ENCODE measurements at regions not wholly inside any gene's neighbourhood (a gene's known extent, or its start where the extent isn't known, plus 50 kb on each side); places are given as distances from the start of the nearest gene placed in this dataset.
"Not testable (repeated sequence)": the region's sequence is repeated elsewhere in the genome, so short reads cannot be mapped to it uniquely, and the experiment has no call there.

GRCh38 chr13:54226876-54227275, 1198.3 kb downstream of the OLFM4 start:
- Histone ChIP-seq H3K4me1 (ENCODE audit: control insufficient read depth, insufficient read depth, low read length, poor library complexity, severe bottlenecking) (no peaks in the 10 kb centered on the region), H3K27me3 (ENCODE audit: control insufficient read depth, insufficient read depth, low read length) (no peaks in the 10 kb centered on the region), H3K9me3 (ENCODE audit: control insufficient read depth in 2 of 2, low read length in 2 of 2) (peaks cover 0 to 3% of the 10 kb centered on the region in 2 experiments), H3K4me3 (ENCODE audit: low read depth, low read length) (no peak overlapping the region), H3K36me3 (ENCODE audit: control insufficient read depth, insufficient read depth, low read length) (no peaks in the 10 kb centered on the region), H3K27ac (ENCODE audit: insufficient read depth, low read length, poor library complexity, severe bottlenecking) (no peak overlapping the region)
- H3K9me3 Mint-ChIP-seq: peaks cover 0 to 24% (median 7%) of the 10 kb centered on the region in 7 donors
- H3K4me1 Mint-ChIP-seq: no peaks in the 10 kb centered on the region
- no peak for ATAC-seq (ENCODE audit: low read depth in 2 of 2)
- H3K27ac Mint-ChIP-seq: no peak overlapping the region
- no peaks in the 10 kb centered on the region for H3K36me3 Mint-ChIP-seq
- DNase-seq: no peak
- no peak overlapping the region for H3K4me3 Mint-ChIP-seq
- no peaks in the 10 kb centered on the region for H3K27me3 Mint-ChIP-seq

- Histone ChIP-seq H3K27ac (ENCODE audit: insufficient read depth, low read length, poor library complexity, severe bottlenecking) (no peak overlapping the region), H3K9me3 (ENCODE audit: control insufficient read depth in 2 of 2, low read length in 2 of 2) (no peaks in the 10 kb centered on the region)
- no peaks in the 10 kb centered on the region for H3K27me3 Mint-ChIP-seq
Measured at GRCh38 chr13:54232700-54233099, 1204.1 kb downstream of the OLFM4 start.

GRCh38 chr13:54234607-54235006, 1206.0 kb downstream of the OLFM4 start:
- Mint-ChIP-seq H3K9me3 (peaks cover 0 to 23% (median 5%) of the 10 kb centered on the region in 7 donors), H3K4me1 (no peaks in the 10 kb centered on the region), H3K27me3 (no peaks in the 10 kb centered on the region), H3K36me3 (no peaks in the 10 kb centered on the region), H3K4me3 (no peak overlapping the region), H3K27ac (no peak overlapping the region)
- Histone ChIP-seq H3K27ac (ENCODE audit: insufficient read depth, low read length, poor library complexity, severe bottlenecking) (no peak overlapping the region), H3K4me1 (ENCODE audit: control insufficient read depth, insufficient read depth, low read length, poor library complexity, severe bottlenecking) (no peaks in the 10 kb centered on the region), H3K36me3 (ENCODE audit: control insufficient read depth, insufficient read depth, low read length) (no peaks in the 10 kb centered on the region), H3K27me3 (ENCODE audit: control insufficient read depth, insufficient read depth, low read length) (no peaks in the 10 kb centered on the region), H3K4me3 (ENCODE audit: low read depth, low read length) (no peak overlapping the region), H3K9me3 (ENCODE audit: control insufficient read depth in 2 of 2, low read length in 2 of 2) (peaks cover 3 to 6% of the 10 kb centered on the region in 2 experiments)
- no peak for DNase-seq
- no peak for ATAC-seq (ENCODE audit: low read depth in 2 of 2)

More at GRCh38 chr13:54232700-54233099, 1204.1 kb downstream of the OLFM4 start:
- no peak overlapping the region for H3K4me3 Mint-ChIP-seq
- Histone ChIP-seq H3K36me3 (ENCODE audit: control insufficient read depth, insufficient read depth, low read length) (no peaks in the 10 kb centered on the region), H3K4me3 (ENCODE audit: low read depth, low read length) (no peak overlapping the region), H3K27me3 (ENCODE audit: control insufficient read depth, insufficient read depth, low read length) (no peaks in the 10 kb centered on the region), H3K4me1 (ENCODE audit: control insufficient read depth, insufficient read depth, low read length, poor library complexity, severe bottlenecking) (no peaks in the 10 kb centered on the region)
- ATAC-seq (ENCODE audit: low read depth in 2 of 2): no peak
- no peak overlapping the region for H3K27ac Mint-ChIP-seq
- no peak for DNase-seq
- H3K4me1 Mint-ChIP-seq: no peaks in the 10 kb centered on the region
- no peaks in the 10 kb centered on the region for H3K36me3 Mint-ChIP-seq
- peaks cover 0 to 16% (median 2%) of the 10 kb centered on the region in 7 donors for H3K9me3 Mint-ChIP-seq

GRCh38 chr13:54241719-54242118, 1213.1 kb downstream of the OLFM4 start:
- H3K9me3 Mint-ChIP-seq: peaks cover 0 to 22% (median 7%) of the 10 kb centered on the region in 7 donors
- no peak overlapping the region for H3K27ac Mint-ChIP-seq
- no peaks in the 10 kb centered on the region for H3K27me3 Mint-ChIP-seq
- Histone ChIP-seq H3K9me3 (ENCODE audit: control insufficient read depth in 2 of 2, low read length in 2 of 2) (peaks cover 5 to 9% of the 10 kb centered on the region in 2 experiments), H3K4me1 (ENCODE audit: control insufficient read depth, insufficient read depth, low read length, poor library complexity, severe bottlenecking) (no peaks in the 10 kb centered on the region), H3K27ac (ENCODE audit: insufficient read depth, low read length, poor library complexity, severe bottlenecking) (no peak overlapping the region), H3K4me3 (ENCODE audit: low read depth, low read length) (no peak overlapping the region), H3K27me3 (ENCODE audit: control insufficient read depth, insufficient read depth, low read length) (no peaks in the 10 kb centered on the region), H3K36me3 (ENCODE audit: control insufficient read depth, insufficient read depth, low read length) (no peaks in the 10 kb centered on the region)
- H3K4me3 Mint-ChIP-seq: no peak overlapping the region
- no peak for DNase-seq
- no peaks in the 10 kb centered on the region for H3K36me3 Mint-ChIP-seq
- H3K4me1 Mint-ChIP-seq: no peaks in the 10 kb centered on the region
- ATAC-seq (ENCODE audit: low read depth in 2 of 2): no peak

- no peak overlapping the region for H3K27ac ChIP-seq (ENCODE audit: insufficient read depth, low read length, poor library complexity, severe bottlenecking)
- no peak overlapping the region for H3K27ac Mint-ChIP-seq
- no peaks in the 10 kb centered on the region for H3K4me1 ChIP-seq (ENCODE audit: control insufficient read depth, insufficient read depth, low read length, poor library complexity, severe bottlenecking)
- H3K36me3 ChIP-seq (ENCODE audit: control insufficient read depth, insufficient read depth, low read length): no peaks in the 10 kb centered on the region
- no peak overlapping the region for H3K4me3 Mint-ChIP-seq
- DNase-seq: no peak
- no peaks in the 10 kb centered on the region for H3K4me1 Mint-ChIP-seq
- no peak overlapping the region for H3K4me3 ChIP-seq (ENCODE audit: low read depth, low read length)
- H3K27me3 Mint-ChIP-seq: no peaks in the 10 kb centered on the region
- no peak for ATAC-seq (ENCODE audit: low read depth in 2 of 2)
- H3K9me3 Mint-ChIP-seq: peaks cover 0 to 24% (median 5%) of the 10 kb centered on the region in 7 donors
- H3K9me3 ChIP-seq (ENCODE audit: control insufficient read depth in 2 of 2, low read length in 2 of 2): peaks cover 0 to 6% of the 10 kb centered on the region in 2 experiments
- H3K27me3 ChIP-seq (ENCODE audit: control insufficient read depth, insufficient read depth, low read length): no peaks in the 10 kb centered on the region
- no peaks in the 10 kb centered on the region for H3K36me3 Mint-ChIP-seq
Measured at GRCh38 chr13:54248306-54248705, 1219.7 kb downstream of the OLFM4 start.

GRCh38 chr13:54261856-54262255, 1233.2 kb downstream of the OLFM4 start:
- no peaks in the 10 kb centered on the region for H3K27me3 ChIP-seq (ENCODE audit: control insufficient read depth, insufficient read depth, low read length)

GRCh38 chr13:54263868-54264267, 1235.3 kb downstream of the OLFM4 start:
- Histone ChIP-seq H3K4me1 (ENCODE audit: control insufficient read depth, insufficient read depth, low read length, poor library complexity, severe bottlenecking) (no peaks in the 10 kb centered on the region), H3K36me3 (ENCODE audit: control insufficient read depth, insufficient read depth, low read length) (no peaks in the 10 kb centered on the region), H3K9me3 (ENCODE audit: control insufficient read depth in 2 of 2, low read length in 2 of 2) (no peaks in the 10 kb centered on the region), H3K4me3 (ENCODE audit: low read depth, low read length) (no peak overlapping the region), H3K27me3 (ENCODE audit: control insufficient read depth, insufficient read depth, low read length) (no peaks in the 10 kb centered on the region), H3K27ac (ENCODE audit: insufficient read depth, low read length, poor library complexity, severe bottlenecking) (no peak overlapping the region)
- Mint-ChIP-seq H3K27me3 (no peaks in the 10 kb centered on the region), H3K27ac (no peak overlapping the region), H3K36me3 (no peaks in the 10 kb centered on the region), H3K4me3 (no peak overlapping the region), H3K4me1 (no peaks in the 10 kb centered on the region), H3K9me3 (peaks cover 0 to 20% (median 14%) of the 10 kb centered on the region in 7 donors)
- DNase-seq (no peak), ATAC-seq (ENCODE audit: low read depth in 2 of 2) (no peak)

More at GRCh38 chr13:54261856-54262255, 1233.2 kb downstream of the OLFM4 start:
- H3K27ac Mint-ChIP-seq: no peak overlapping the region
- H3K4me3 Mint-ChIP-seq: no peak overlapping the region
- no peaks in the 10 kb centered on the region for H3K27me3 Mint-ChIP-seq
- H3K9me3 Mint-ChIP-seq: peaks cover 4 to 18% (median 13%) of the 10 kb centered on the region in 7 donors
- ATAC-seq (ENCODE audit: low read depth in 2 of 2) (no peak), DNase-seq (no peak)
- H3K4me1 Mint-ChIP-seq: no peaks in the 10 kb centered on the region
- H3K4me3 ChIP-seq (ENCODE audit: low read depth, low read length): no peak overlapping the region
- H3K36me3 ChIP-seq (ENCODE audit: control insufficient read depth, insufficient read depth, low read length): no peaks in the 10 kb centered on the region
- no peak overlapping the region for H3K27ac ChIP-seq (ENCODE audit: insufficient read depth, low read length, poor library complexity, severe bottlenecking)
- H3K9me3 ChIP-seq (ENCODE audit: control insufficient read depth in 2 of 2, low read length in 2 of 2): no peaks in the 10 kb centered on the region
- no peaks in the 10 kb centered on the region for H3K4me1 ChIP-seq (ENCODE audit: control insufficient read depth, insufficient read depth, low read length, poor library complexity, severe bottlenecking)
- H3K36me3 Mint-ChIP-seq: no peaks in the 10 kb centered on the region

- not testable (repeated sequence) for H3K36me3 Mint-ChIP-seq; H3K27ac ChIP-seq (ENCODE audit: insufficient read depth, low read length, poor library complexity, severe bottlenecking); H3K4me1 Mint-ChIP-seq; H3K27ac Mint-ChIP-seq; DNase-seq; ATAC-seq (ENCODE audit: low read depth in 2 of 2); H3K36me3 ChIP-seq (ENCODE audit: control insufficient read depth, insufficient read depth, low read length); H3K4me3 ChIP-seq (ENCODE audit: low read depth, low read length); H3K9me3 ChIP-seq (ENCODE audit: control insufficient read depth in 2 of 2, low read length in 2 of 2); H3K27me3 Mint-ChIP-seq; H3K27me3 ChIP-seq (ENCODE audit: control insufficient read depth, insufficient read depth, low read length); H3K4me3 Mint-ChIP-seq; H3K4me1 ChIP-seq (ENCODE audit: control insufficient read depth, insufficient read depth, low read length, poor library complexity, severe bottlenecking)
- peaks cover 6 to 30% (median 14%) of the 10 kb centered on the region in 7 donors for H3K9me3 Mint-ChIP-seq
Measured at GRCh38 chr13:54267253-54267668, 1238.6 kb downstream of the OLFM4 start.
